GM19395 (cell line): ENCODE measurements at regions not wholly inside any gene's neighbourhood (a gene's known extent, or its start where the extent isn't known, plus 50 kb on each side); places are given as distances from the start of the nearest gene placed in this dataset.

Experiments
- ATAC-seq: cut with Tn5 transposase; IDR thresholded peaks from one replicate; pipeline ENCODE4 v1.9.1; 2021; ENCODE audit warnings: mild to moderate bottlenecking, moderate library complexity; ENCODE audit not compliant: unreplicated experiment

- no peak for ATAC-seq
Observed at GRCh38 chrX:121102101-121102500, 54.7 kb downstream of the GLUD2 start.

DNA sequence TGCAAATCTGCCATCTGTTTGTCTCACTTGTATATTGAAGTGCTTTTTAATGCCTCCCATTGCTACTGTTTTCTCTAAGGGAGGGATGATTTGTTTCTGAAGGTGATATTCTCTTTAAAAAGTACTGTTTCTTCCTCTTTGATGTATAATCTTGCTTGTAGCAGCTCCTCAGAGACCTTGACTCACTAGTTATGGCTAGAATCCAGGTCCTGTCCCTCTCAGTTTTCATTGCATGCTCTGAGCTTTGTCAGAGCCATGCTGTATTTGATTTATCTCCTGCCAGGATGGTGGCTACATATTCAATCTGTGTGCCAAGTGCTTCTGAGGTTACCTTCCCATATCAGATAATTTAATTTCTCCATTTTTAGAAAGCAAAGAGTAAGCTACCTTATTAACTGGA is 56.0 kb downstream of the GLUD2 start:
- ATAC-seq, result no peak

DNA sequence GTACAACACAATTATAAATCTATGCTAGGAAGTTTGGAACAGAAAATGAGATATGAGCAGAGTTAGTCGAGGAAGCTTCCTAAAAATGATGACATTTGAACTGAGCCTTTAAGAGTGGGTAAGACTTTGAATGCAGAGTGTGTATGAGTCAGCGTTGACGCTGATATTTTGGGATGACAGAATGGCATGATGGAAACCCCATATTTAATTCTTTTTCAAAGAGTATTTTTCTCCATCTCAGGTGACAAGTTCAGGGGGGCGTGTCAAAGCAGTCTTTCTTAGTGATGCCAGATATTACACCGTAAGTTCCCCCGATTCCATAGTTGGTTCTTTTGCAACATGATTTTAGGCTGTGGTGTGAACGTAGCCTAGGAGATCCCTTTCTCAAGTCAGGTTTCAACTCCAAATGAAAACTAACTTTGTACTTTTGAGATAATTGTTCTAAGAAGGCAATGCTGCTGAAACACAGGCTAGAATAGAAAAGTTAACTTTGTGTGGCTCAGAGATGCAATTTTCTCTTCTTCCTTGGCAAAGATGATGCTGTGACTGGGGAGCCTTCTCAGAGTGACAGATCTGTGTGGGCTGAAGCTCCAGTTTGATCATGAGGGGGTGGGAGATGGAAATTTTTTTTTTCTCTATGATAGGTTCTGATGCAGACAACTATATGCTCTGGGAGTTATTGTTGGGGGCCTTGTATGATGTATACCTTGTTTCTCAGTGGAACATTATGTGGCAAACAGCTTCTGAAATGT is 59.2 kb downstream of the GLUD2 start:
- no peak for ATAC-seq

GRCh38 chrX:121109986-121110385 is 62.6 kb downstream of the GLUD2 start:
- no peak for ATAC-seq

DNA sequence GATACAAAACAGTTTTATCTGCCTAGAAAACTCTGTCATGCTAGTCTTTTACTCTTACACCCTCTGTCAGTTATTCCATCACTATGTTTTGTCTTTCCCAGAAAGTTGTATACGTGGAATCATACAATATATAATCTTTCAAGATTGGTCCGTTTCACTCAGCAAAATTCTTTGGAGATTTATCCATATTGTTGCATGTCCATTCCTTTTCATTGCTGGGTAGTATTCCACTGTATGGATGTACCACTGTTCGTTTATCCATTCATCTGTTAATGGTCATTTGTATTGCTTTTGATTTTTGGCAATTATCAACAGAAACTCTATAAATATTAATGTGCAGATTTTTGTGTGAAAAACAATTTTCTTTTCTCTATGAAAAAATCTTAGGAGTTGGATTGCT is 63.1 kb downstream of the GLUD2 start:
- ATAC-seq, result no peak

GRCh38 chrX:121114691-121115090 is 67.3 kb downstream of the GLUD2 start:
- ATAC-seq, result no peak

GRCh38 chrX:121120690-121121605 is 73.5 kb downstream of the GLUD2 start:
- no peak for ATAC-seq

GRCh38 chrX:121122332-121122731 is 74.9 kb downstream of the GLUD2 start:
- no peak for ATAC-seq

GRCh38 chrX:121128925-121129877 is 81.8 kb downstream of the GLUD2 start:
- ATAC-seq, result no peak

DNA sequence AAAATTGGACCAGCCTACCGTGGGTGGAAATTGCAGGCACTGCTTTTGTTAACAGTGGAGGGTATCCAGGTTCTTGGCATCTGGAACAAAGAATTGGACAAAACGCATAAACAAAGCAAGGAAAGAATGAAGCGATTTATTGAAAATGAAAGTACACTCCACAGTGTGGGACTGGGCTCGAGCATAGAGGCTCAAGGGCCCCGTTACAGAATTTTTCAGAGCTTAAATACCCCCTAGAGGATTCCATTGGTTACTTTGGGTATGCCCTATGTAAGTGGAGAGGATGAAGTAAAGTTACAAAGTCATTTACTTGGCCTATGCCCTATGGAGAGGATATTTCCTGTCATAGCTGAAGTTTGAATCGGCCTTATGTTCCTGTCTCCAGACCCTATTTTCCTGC is 85.3 kb downstream of the GLUD2 start:
- ATAC-seq, result no peak

DNA sequence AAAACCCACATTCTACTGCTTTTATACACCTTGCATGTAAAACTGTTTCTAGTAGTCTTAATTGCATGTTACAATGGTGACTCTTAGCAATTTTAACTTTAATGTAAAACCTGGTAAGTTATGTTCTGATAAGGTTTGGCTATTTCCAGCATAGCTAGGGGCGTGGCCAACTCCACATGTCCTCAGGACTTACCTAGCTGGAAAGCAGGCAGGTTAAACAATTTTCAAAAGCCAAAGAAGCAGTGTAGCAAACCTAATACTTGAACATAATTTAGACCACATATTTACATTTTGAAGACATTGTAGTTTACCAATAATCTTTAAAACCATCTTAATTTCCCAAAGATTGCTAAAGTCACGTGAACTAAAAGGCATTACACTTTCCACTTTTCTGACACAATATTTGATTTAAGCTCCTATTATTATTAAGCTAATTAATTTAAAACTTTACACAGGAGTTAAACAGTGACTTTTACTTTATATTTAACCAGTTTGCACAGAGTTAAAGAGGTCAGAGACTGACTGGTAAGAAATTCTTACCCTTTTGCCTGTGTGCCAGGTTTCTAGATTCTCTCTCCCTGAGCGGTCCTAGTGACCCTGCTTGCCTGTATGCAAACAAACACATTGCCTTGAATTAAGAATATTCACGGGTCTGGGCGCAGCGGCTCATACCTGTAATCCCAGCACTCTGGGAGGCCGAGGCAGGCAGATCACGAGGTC is 88.2 kb downstream of the GLUD2 start:
- ATAC-seq, result no peak

GRCh38 chrX:121146059-121146628 is 98.7 kb downstream of the GLUD2 start:
- no peak for ATAC-seq

DNA sequence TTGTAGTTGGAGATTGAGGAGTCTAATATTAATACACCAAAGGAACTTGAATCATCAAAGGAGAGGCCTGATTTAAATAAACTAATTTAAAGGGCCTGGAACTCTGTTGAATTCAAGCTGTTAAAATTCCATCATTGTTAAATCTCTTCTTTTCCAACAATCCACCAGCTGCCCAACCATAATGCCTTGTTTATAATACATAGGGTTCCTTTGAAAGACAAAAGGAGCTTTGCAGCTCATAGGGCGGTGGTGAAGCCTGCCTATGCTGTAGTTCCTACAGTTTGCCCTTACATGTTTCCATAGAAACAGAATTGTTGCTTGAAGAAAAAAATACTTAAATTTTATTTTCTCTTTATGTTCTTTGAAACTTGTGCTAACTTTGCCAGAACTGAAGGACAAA is 102.8 kb downstream of the GLUD2 start:
- no peak for ATAC-seq

- peak; percentile 90 for ATAC-seq
Observed at GRCh38 chrX:121151293-121151692, 103.9 kb downstream of the GLUD2 start.

DNA sequence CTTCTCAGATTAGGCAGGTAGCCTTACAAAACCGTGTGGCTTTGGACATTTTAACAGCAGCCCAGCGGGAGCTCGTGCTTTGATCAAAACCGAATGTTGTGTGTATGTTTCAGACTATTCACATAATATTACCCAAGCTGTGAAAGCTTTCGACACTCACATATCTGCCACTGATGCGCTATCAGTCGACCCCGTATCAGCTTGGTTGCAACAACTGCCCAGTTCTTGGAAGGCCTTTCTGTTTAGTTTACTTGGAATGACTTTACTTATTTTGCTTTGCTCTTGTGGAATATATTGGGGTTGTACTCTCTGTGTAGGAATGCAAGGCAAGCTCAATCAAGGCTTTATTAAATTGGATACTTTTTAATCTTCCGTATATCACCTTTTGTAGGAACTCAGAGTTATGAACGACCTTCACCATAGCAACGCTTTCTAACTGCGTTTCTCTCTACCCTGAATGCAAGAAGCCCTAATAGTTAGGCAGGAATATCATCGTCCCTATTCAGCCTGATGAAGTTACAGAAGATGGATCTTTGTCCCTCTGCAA is 107.5 kb downstream of the GLUD2 start:
- no peak for ATAC-seq

GRCh38 chrX:121160987-121161386 is 113.6 kb downstream of the GLUD2 start:
- peak; percentile 88 for ATAC-seq

DNA sequence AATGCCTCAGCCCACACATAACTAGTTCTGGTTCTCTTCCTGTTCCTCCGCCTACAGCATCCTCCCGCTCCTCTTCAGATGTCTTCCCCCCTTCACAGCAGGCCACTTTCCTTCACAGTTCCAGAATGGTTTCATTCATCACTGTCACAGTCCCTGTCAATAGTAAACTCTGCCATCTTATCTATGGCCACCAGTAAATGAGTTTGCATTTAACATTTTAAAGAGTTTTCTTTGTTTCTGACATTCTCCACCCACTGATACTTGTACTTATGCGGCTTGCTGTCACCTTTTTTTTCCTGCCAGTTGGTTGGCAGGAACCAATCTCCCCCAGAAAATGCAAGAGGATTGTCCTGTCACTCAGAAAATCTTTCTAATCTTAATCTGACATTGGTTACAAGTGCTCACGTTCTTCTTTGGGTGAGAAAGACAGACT is 114.1 kb downstream of the GLUD2 start:
- ATAC-seq, result peak; percentile 58

DNA sequence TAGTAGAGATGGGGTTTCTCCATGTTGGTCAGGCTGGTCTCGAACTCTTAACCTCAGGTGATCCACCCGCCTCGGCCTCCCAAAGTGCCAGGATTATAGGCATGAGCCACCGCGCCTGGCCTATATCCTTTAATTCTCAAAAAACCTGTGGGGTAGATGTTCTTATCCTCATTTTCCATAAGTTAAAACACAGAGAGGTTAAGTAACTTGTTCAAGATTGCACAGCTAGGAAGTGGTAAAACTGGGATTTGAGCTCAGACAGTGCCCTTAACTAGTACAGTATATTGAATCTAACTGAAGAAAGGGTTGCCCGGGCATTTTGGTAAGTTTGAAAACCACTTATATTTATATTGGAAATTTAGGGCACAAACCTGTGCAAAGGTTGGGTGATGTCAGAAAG is 116.0 kb downstream of the GLUD2 start:
- no peak for ATAC-seq

GRCh38 chrX:121165930-121166359 is 118.5 kb downstream of the GLUD2 start:
- ATAC-seq, result no peak
